SHP77 (cell line): ENCODE measurements at regions not wholly inside any gene's neighbourhood (a gene's known extent, or its start where the extent isn't known, plus 50 kb on each side); places are given as distances from the start of the nearest gene placed in this dataset.

Experiments
- DNase-seq, 2 experiments: peaks; one replicate each; lab custom pipeline; 2025; lab: John Stamatoyannopoulos, UW

DNA sequence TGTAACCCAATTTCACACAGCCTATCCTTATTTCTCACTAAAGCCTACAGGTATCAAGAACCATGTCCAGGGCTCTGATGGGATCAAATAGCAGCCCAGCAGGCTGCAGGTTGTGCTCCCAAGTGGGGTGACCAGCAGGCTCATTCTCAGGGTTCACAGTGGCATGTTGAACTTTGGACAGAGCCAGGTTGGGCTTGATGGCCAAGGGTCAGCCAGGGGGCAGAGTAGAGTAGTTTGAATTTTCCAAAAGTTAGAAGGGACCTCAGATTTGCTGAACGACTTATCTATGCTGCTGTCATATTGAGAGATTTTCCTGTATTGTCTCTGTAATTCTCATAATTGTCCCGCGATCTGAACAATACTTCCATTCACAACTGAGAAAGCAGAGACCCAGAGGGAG, 310.8 kb upstream of the BOD1L1 start:
- DNase-seq = no peak

DNA sequence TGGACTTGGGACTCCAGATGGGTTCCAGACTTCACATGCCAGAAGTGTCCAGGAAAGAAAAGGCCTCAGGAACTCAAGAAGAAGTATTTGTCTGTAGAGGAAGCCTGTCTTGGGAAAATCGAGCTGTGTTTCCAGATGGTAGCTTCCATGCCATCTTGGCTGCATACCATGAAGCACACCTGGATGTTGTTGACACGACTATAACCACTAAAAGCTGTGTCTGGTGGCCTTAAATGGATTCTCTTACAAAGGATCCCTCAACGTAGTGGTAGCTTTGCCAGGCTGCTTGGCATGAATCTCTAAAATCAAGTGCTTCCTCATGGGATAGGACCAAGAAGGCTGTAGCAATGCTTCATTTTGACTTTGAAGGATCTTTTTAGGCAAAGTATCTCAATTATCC, 313.4 kb upstream of the BOD1L1 start:
- no peak for DNase-seq

DNA sequence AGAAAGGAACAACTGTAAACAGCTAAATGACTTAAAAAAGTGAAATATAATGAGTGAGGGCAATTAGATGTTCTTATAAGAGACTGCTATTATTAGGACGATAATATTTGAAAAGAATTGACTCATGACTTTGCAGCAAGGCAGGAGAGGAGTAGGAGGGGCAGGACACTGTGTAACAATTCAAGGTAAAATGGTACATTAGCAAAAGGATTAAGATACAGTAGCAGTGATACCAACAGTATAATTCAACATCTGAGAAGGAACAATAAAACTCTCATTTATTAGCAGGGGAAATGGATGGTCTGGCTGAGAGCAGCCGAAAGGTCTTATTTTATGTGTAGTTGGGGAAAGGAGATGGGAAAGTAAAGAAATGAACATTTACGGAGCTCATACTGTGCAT, 315.5 kb upstream of the BOD1L1 start:
- no peak for DNase-seq

GRCh38 chr4:13944095-13944511, 316.6 kb upstream of the BOD1L1 start:
- DNase-seq = no peak

- no peak for DNase-seq
Measured at GRCh38 chr4:13947921-13948320, 320.4 kb upstream of the BOD1L1 start.

GRCh38 chr4:13950491-13950890, 323.0 kb upstream of the BOD1L1 start:
- no peak for DNase-seq

GRCh38 chr4:13953083-13953482, 325.6 kb upstream of the BOD1L1 start:
- DNase-seq = no peak

GRCh38 chr4:13955551-13955950, 328.0 kb upstream of the BOD1L1 start:
- DNase-seq = no peak

DNA sequence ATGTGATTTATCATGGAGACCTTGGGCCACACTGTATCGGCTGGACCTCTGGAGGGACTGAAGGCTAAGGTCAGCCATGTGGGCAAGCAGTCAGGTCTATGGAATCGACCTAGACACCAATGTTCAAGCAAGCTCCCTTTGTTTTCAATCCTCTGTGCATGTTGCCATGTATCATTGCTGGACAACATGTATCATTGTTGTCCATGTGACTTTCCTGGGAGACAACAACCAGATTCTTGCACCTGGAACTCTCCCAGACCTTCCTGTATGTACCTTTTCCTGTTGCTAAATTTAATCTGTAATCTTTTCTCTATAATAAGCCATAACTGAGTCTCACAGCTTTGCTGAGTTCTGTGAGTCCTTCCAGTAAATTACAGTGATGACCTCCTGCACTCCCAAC, 329.4 kb upstream of the BOD1L1 start:
- DNase-seq = no peak

- no peak for DNase-seq
Measured at GRCh38 chr4:13957871-13958270, 330.3 kb upstream of the BOD1L1 start.

GRCh38 chr4:13963601-13964000, 336.1 kb upstream of the BOD1L1 start:
- no peak for DNase-seq

- DNase-seq = no peak
Measured at GRCh38 chr4:13966231-13967195, 339.0 kb upstream of the BOD1L1 start.

DNA sequence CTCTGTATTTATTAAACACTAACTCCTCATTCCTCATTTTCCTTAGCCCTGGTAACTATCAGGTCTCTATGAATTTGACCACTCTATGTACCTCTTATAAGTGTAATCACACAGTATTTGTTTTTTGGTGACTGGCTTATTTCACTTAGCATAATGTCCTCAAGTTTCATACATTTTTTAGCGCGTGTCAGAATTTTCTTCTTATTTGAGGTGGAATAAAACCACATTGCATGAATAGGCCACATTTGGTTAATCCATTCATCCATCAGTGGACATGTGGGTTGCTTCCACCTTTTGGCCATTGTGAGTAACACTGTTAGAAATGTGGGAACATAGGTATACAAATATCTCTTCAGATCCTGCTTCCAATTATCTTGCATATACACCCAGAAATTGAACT, 341.2 kb upstream of the BOD1L1 start:
- DNase-seq = no peak

GRCh38 chr4:13970349-13970748, 342.8 kb upstream of the BOD1L1 start:
- no peak for DNase-seq

DNA sequence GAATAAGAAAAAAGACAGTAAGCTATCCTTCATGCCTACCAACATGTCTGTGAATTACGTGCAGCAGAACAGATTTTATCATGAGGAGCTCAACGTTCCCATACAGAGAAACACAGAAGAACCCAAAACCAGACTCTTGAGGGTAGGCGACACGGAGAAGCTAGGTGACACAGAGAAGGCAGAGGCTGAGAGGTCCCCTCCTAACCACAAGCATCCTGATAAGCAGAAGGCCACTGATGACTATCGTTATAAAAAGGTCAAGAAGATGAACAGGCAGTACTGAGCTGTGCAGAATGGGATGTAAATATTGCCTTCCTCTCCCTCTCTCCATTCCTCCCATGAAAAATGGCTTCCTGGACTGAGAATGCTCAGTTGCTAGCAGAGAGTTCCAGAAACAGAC, 350.2 kb upstream of the BOD1L1 start:
- DNase-seq = no peak

DNA sequence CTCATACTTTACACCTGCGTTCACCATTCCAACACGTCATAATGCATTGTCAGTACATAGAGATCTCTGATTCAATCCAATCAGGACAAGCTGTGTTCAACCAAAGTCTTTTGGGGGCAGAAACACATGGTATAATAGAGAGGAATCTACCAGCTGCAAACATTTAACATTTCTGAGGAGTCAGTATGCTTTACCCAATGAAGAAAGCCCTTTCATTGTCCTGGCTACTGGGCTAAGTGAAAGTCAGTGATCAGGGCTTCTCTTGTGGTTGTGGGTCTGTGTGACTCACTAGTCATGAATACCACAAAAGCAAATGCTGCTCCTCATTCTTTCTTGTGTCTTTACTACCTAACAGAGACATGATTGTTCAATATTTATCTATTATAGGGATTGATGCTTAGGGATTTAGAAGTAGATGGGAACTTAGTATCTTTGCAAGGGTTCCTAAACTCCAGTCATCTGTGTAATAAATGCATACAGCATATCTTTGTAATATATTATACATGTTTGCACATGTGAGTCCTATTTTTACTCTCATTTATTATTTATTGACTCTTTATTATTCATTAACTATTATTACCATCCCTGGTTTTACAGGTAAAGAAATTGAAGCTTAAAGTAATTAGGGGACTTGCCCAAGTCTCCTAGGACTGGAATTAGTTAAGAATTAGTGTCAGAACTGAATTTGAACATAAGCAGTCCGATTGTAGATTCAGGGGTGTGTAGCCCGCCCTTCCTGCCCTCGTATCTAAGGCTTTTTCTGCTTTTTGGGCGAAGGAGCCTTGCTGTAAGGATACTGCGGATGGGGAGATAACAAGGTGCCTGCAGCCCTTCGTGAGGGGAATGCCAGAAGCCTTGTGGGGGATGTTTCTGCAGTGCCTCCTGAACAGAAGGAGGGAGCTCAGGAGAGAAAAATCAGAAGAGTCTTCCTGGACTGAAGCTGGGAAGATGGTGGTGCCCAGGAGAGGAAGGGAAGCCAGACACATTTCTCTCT, 353.1 kb upstream of the BOD1L1 start:
- no peak for DNase-seq

GRCh38 chr4:13981499-13981898, 354.0 kb upstream of the BOD1L1 start:
- DNase-seq = no peak

GRCh38 chr4:13982010-13982409, 354.5 kb upstream of the BOD1L1 start:
- no peak for DNase-seq

DNA sequence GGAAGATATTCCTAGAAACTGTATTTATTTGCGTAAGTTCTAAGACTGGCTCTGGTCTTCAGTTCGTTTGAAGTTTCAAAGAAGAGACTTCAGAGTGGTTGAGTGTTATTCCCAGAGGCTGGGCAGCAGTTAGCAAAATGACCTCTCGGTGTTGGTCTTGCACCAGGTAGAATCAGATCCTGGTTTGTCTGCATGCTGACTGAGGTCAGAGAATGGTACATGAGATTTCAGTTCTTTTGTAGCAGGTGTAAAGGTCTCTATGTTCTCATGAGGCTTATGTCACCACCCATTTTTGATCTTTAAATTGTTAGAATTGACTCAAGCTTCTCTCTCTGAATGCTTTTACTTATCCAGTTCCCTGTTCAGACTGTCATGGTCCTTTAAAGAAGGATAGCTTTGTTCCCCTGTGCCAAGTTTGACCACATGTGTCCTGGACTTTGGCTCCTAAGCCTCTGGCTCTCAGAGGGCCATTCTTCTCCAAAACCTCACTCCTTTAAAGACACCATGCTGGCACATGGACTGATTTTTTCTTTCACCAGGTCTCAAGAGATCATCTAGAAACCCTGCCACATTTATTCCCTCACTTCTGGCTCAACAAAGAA, 355.8 kb upstream of the BOD1L1 start:
- DNase-seq = no peak

- no peak for DNase-seq
Measured at GRCh38 chr4:13984991-13985800, 357.7 kb upstream of the BOD1L1 start.

DNA sequence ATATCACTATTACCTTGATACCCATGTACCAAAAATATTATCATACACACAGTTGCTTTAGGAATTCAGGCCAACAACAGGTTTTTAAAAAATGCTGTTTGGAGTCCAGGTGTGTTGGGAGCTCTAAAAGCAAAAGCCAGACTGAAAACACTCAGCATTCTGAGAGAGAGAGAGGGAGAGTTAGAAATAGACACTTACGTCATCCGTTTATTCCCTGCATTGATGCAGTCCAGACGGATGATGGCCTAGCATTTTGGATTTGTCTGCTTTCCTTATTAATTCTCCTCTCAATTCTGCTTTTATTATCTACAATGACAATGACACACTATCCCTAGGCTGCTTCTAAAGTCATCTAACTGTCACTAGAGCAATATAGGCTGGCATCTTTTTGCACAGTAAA, 358.3 kb upstream of the BOD1L1 start:
- DNase-seq = no peak
